GM13976 (cell line): ENCODE measurements at regions not wholly inside any gene's neighbourhood (a gene's known extent, or its start where the extent isn't known, plus 50 kb on each side); places are given as distances from the start of the nearest gene placed in this dataset.

ENCODE experiments used
- DNase-seq: peaks from one replicate; pipeline ENCODE4 v3.0.0; 2012; ENCODE audit warnings: low spot score
- in situ Hi-C: fragments of 300-500 bp; cut with MboI; formaldehyde crosslinking; loops from one replicate; pipeline ENCODE4 v1.12.0; 2022; ENCODE audit warnings: low sequenced_read_pairs, mixed read lengths, inconsistent platforms; ENCODE audit not compliant: unreplicated experiment
- TF ChIP-seq, protein P1 (sequence below): IDR thresholded peaks from 2 replicates; pipeline ENCODE4 v1.5.1; 2012; ENCODE audit warnings: borderline replicate concordance, mild to moderate bottlenecking; ENCODE audit not compliant: insufficient read depth; ENCODE audit errors: extremely low read depth, missing control alignments, control extremely low read depth

DNA sequence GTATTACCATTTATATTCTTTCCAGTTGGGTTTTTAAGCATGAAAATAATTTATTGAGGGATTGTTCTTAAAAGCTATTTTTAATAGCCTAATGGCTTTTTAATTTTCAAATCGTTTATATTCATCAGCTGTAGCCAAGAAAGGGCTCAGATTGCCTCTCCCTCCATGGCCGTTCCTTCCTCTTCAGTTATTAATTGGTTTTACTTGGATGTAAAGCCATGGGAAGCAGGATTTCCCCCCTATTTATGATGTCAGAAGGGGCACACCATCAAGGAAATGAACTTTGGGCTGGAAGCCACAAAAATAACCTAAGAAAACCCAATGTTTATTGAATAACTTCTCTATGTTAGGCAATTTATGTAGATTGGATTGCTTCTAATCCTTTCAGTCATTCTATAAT, 656.3 kb downstream of the TYW1 start:
- in situ Hi-C loops: no loop called here
- TF ChIP-seq, protein P1, sequence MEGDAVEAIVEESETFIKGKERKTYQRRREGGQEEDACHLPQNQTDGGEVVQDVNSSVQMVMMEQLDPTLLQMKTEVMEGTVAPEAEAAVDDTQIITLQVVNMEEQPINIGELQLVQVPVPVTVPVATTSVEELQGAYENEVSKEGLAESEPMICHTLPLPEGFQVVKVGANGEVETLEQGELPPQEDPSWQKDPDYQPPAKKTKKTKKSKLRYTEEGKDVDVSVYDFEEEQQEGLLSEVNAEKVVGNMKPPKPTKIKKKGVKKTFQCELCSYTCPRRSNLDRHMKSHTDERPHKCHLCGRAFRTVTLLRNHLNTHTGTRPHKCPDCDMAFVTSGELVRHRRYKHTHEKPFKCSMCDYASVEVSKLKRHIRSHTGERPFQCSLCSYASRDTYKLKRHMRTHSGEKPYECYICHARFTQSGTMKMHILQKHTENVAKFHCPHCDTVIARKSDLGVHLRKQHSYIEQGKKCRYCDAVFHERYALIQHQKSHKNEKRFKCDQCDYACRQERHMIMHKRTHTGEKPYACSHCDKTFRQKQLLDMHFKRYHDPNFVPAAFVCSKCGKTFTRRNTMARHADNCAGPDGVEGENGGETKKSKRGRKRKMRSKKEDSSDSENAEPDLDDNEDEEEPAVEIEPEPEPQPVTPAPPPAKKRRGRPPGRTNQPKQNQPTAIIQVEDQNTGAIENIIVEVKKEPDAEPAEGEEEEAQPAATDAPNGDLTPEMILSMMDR: no peak
- DNase-seq: no peak

DNA sequence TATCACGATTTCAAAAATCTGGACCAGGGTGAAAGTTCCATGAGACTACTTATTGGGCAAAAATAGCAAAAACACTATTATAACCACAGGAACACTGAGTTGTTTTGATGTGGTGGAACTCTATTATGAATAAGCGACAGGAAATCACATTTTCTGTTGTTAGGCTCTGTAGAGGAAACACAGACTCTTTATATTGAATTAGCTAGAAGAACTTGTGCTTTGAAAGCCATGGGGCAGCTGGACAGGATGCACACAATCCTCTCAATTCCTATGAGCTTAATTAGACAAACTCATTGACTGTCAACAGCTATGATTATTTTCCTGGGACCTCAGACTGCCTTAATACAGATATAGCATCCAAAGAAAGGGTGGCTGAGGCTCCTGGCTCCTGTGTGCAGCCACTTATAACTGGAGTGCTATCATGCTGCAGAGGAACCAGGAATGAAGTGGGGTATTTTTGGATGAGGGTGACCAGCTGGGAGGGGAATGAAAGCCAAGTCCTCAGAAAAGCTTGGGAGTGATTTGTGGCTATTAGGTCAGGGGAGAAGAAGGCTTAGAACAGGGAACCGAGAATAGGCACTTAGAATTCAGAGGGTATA, 657.3 kb downstream of the TYW1 start:
- no peak for DNase-seq
- in situ Hi-C loops: no loop called here
- TF ChIP-seq, protein P1: no peak

DNA sequence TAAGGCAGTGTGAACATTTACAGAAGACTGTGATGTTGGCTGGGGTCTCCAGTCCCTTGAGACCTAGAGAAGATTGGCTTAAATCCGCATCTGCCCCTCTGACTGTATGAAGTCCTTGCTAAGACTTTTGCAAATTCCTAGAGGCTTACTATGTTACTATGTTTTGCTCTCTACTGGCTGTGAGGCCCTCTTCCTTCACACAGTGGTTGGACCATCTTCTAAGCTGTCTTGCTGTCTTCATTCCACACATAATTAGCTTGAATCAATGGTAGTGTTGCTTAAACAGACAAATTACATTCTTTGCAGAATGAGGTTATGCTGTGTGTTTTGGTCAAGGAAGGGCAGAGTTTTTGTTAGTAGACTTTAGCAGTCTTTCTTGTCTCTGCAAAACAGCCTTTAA, 658.0 kb downstream of the TYW1 start:
- DNase-seq: no peak
- in situ Hi-C loops: no loop called here
- TF ChIP-seq, protein P1: no peak

DNA sequence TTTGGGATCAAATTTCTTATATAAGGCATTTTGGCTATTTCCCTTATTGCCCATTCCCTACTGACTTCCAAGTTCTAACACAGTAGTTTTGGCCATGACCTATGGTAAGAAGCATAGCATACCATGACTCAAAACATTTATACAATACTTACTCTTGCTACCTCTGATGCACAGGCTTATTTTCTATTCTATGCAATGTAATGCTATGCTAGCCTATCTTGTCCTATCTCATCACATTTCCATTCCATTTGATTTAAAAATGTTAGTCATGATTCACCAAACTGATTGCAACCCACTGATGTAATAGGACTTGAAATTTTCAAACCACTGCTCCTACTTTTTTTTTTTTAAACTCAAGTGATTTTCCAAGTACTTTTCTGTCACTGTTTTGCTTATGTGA, 658.5 kb downstream of the TYW1 start:
- TF ChIP-seq, protein P1: no peak
- in situ Hi-C loops: no loop called here
- no peak for DNase-seq

DNA sequence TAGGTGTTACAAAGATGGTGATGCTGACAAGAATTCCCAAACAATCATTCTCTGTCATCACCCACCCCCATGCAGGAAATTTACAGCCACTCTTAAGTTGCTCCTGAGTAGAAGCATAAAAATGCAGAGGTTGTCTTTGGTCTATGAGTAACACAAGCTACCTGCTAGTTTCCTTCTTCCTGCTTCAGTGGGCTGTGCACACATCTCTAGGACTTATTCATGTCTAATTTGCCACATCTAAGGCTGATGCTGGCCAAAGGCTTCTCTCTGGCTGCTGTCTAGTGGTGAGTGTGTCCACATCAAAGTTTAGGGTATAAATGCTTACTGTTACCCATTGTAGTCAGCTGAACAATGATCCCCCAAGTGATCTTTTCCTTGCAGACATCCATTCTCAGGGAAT, 662.5 kb downstream of the TYW1 start:
- in situ Hi-C loops: no loop called here
- TF ChIP-seq, protein P1: no peak

DNA sequence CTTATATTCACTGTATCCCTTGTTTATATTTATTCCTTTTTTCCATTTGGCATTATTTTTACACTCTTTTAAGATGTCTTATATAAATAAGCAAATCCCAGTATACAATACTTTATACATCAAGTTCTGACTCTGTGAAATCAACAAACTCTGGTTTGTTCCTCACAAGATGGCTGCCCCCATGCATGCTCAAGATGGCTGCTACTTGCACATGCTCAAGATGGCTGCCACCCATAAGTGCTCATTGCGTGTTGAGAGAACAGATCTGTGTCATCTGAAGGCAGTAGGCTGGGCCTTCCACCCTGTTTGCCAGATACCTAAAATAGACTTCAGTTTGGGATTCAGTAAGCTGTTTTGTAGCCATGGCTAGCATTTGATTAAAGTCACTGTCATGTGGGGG, 666.2 kb downstream of the TYW1 start:
- in situ Hi-C loops: no loop called here
- no peak for DNase-seq
- TF ChIP-seq, protein P1: no peak

More for the DNA sequence above, 662.5 kb downstream of the TYW1 start:
- no peak for DNase-seq
